ENCODE measurements at regions not wholly inside any gene's neighbourhood (a gene's known extent, or its start where the extent isn't known, plus 50 kb on each side); places are given as distances from the start of the nearest gene placed in this dataset.

DNA sequence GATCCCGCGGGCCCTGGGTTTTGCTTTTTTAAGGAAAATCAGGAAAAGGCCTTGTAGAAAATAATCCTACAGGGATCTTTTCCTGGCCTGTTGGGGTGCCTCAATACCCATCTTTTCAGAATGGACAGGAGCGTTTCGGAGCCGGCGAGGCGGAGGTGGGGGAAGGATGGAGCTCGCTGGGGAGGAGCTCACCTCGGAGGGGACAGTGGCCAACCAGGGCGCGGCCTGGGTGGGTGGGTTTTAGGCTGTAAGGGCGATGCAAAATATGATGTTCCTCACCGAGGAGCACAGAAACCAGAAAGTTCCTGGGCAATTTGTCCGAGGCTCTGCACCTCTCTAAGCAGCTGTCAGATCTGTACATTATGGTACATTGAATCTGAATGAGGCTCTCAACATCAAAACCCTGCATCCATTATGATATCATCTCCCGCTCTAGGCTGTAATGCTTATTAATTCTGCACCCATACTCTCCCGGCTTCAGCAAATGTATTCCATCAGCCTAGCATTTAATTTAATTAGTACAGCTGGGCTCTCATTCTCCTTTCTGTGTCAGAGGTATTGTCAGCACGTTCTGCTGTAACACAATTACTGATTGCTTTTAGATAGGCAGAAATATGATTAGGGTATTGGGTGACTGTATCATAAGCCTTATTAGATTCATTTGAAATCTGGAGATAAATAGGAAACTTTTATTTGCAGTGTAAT lies 90.3 kb upstream of the SOX1 start:
- Histone ChIP-seq H3K18ac (ENCODE audit: extremely low read depth, low read length) (no peak overlapping the region), H2BK120ac (replicated peaks; ENCODE audit: low read depth, low read length) (no peak overlapping the region), H2AFZ (ENCODE audit: low read length) (no peak overlapping the region), H3K23me2 (ENCODE audit: low read depth, low read length) (no peaks in the 10 kb centered on the region), H3K79me2 (ENCODE audit: control insufficient read depth in 1 of 2, insufficient read depth in 2 of 2, low read length in 2 of 2) (peaks cover 0 to 4% of the 10 kb centered on the region in 2 experiments; a peak in 2 of 4 replicates), H3K56ac (replicated peaks; ENCODE audit: insufficient read length, low read depth, low read length) (no peak overlapping the region), H3K27ac (ENCODE audit: low read depth, low read length) (no peak overlapping the region), H3K23ac (ENCODE audit: insufficient read length) (no peak overlapping the region), H4K20me1 (replicated peaks in 1 of 2; ENCODE audit: control insufficient read depth in 1 of 2, insufficient read depth in 2 of 2, low read length in 2 of 2) (peaks cover 0 to 8% of the 10 kb centered on the region in 2 experiments), H3K36me3 (ENCODE audit: control insufficient read depth in 2 of 4, insufficient read depth in 4 of 4, low read length in 3 of 4) (no peaks in the 10 kb centered on the region), H3K79me1 (ENCODE audit: low read depth, low read length) (peaks cover 4% of the 10 kb centered on the region), H3K4ac (replicated peaks; ENCODE audit: insufficient read length, low read depth, low read length) (no peak overlapping the region), H2BK20ac (ENCODE audit: low read length) (no peak overlapping the region), H2BK12ac (ENCODE audit: low read depth, low read length) (no peak overlapping the region), H2AK5ac (ENCODE audit: low read depth, low read length) (no peak overlapping the region), H3K9ac (replicated peaks in 1 of 4; ENCODE audit: extremely low read depth in 1 of 4, low read depth in 3 of 4, low read length in 3 of 4) (no peak overlapping the region), H2BK15ac (ENCODE audit: low read length) (no peak overlapping the region), H3K9me3 (ENCODE audit: insufficient read depth in 2 of 2, low read depth in 1 of 2, low read length in 1 of 2) (peaks cover 0 to 4% of the 10 kb centered on the region in 2 experiments; a peak in 2 of 4 replicates), H4K91ac (replicated peaks; ENCODE audit: insufficient read length, low read length) (no peak overlapping the region), H3K4me3 (ENCODE audit: extremely low read depth in 1 of 4, insufficient read depth in 2 of 4, low read depth in 3 of 4, low read length in 4 of 4) (no peak overlapping the region), H3K14ac (ENCODE audit: insufficient read length) (no peak overlapping the region), H4K8ac (ENCODE audit: extremely low read depth, insufficient read depth, low read length) (no peak overlapping the region), H3K4me1 (replicated peaks in 1 of 4; ENCODE audit: control insufficient read depth in 3 of 4, insufficient read depth in 4 of 4, low read length in 3 of 4) (peaks cover 2 to 9% (median 6%) of the 10 kb centered on the region in 4 experiments; a peak in 3 of 7 replicates), H2BK5ac (ENCODE audit: low read depth, low read length) (no peak overlapping the region), H4K5ac (ENCODE audit: insufficient read length, low read depth, low read length) (no peak overlapping the region), H3K27me3 (replicated peaks in 1 of 4; ENCODE audit: control insufficient read depth in 3 of 4, extremely low read depth in 1 of 4, insufficient read depth in 3 of 4, low read length in 3 of 4) (no peaks in the 10 kb centered on the region; a peak in 3 of 7 replicates), H3K4me2 (ENCODE audit: insufficient read depth in 1 of 2, low read depth in 2 of 2, low read length in 2 of 2) (no peak overlapping the region)
- TF ChIP-seq ASH2L (IDR thresholded peaks at IDR 0.05; ENCODE audit: low read length) (no peak), TAF1 (IDR thresholded peaks at IDR 0.05; ENCODE audit: low read depth, low read length) (no peak), SP2 (IDR thresholded peaks at IDR 0.05; ENCODE audit: low read length) (no peak), NANOG (IDR thresholded peaks at IDR 0.05; ENCODE audit: insufficient read depth, low read depth, low read length, poor library complexity, severe bottlenecking) (no peak), CEBPB (IDR thresholded peaks at IDR 0.05; ENCODE audit: low read depth, low read length) (no peak), HDAC6 (IDR thresholded peaks at IDR 0.05; ENCODE audit: low read depth, low read length) (no peak), FOSL1 (IDR thresholded peaks at IDR 0.05; ENCODE audit: insufficient read depth, low read depth, low read length) (no peak), BCL11A (IDR thresholded peaks at IDR 0.05; ENCODE audit: low read depth in 2 of 2, low read length in 2 of 2) (no peak), CBX5 (IDR thresholded peaks at IDR 0.05; ENCODE audit: low read depth, low read length) (no peak), RAD21 (IDR thresholded peaks at IDR 0.05 in 1 of 2, conservative IDR thresholded peaks at IDR 0.05 in 1 of 2; ENCODE audit: low read depth in 2 of 2, low read length in 2 of 2) (no peak)
- TF ChIP-seq, protein P1, sequence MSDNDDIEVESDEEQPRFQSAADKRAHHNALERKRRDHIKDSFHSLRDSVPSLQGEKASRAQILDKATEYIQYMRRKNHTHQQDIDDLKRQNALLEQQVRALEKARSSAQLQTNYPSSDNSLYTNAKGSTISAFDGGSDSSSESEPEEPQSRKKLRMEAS (IDR thresholded peaks at IDR 0.05) = no peak
- ChIA-PET POLR2A (ENCODE audit: partially characterized antibody) (no interaction called here), CTCF (ENCODE audit: partially characterized antibody) (interaction anchor here (1.3 kb wide), 1 partner anchor 28 kb away, joined by 3 read pairs; no protein-coding TSS in a partner anchor)
- WGBS, 2 experiments (ENCODE audit: extremely low coverage in 1 of 2, insufficient coverage in 1 of 2, insufficient read length in 1 of 2, insufficient replicate concordance in 2 of 2, low coverage in 1 of 2, low lambda C conversion rate in 2 of 2, missing lambda C conversion rate in 1 of 2) = 88% methylated on average over 14 of the region's 17 CpGs; no CpG with 5 or more reads in 1 of the 2 experiments
- no peak for FAIRE-seq
- DNase-seq (ENCODE audit: low read depth in 1 of 2, low spot score in 2 of 2) = no peak
